CD14-positive monocyte (primary cell): ENCODE measurements at regions not wholly inside any gene's neighbourhood (a gene's known extent, or its start where the extent isn't known, plus 50 kb on each side); places are given as distances from the start of the nearest gene placed in this dataset.

Experiments
- DNase-seq, 3 donors: peaks; one replicate each; pipeline ENCODE4 v3.0.0-alpha.2; 2011 to 2022
- H2AFZ ChIP-seq: 2 replicates; pipeline ENCODE4 v1.6.0; 2012; ENCODE audit warnings: mild to moderate bottlenecking, low read depth, low read length, inconsistent platforms; ENCODE audit not compliant: insufficient read depth, poor library complexity, severe bottlenecking
- H3K27ac ChIP-seq, 2 donors: 1 replicate in 1 of 2; 2 replicates in 1 of 2; pipeline ENCODE4 v1.5.1; 2012 to 2013; ENCODE audit warnings: low read length in 2 of 2, control low read depth in 1 of 2, inconsistent platforms in 1 of 2, low read depth in 1 of 2, mild to moderate bottlenecking in 1 of 2
- H3K27me3 ChIP-seq, 2 donors: one replicate each; pipeline versions ENCODE4 v1.6.0 to v1.6.1; 2011 to 2013; ENCODE audit warnings: low read length in 2 of 2; ENCODE audit not compliant: control insufficient read depth in 2 of 2, insufficient read depth in 2 of 2
- H3K36me3 ChIP-seq, 2 donors: replicated peaks in 1 of 2; 1 replicate in 1 of 2; 2 replicates in 1 of 2; pipeline versions ENCODE4 v1.5.1 to v1.6.1; 2012 to 2013; ENCODE audit warnings: low read length in 2 of 2, control low read depth in 1 of 2, inconsistent platforms in 1 of 2, mild to moderate bottlenecking in 1 of 2; ENCODE audit not compliant: insufficient read depth in 2 of 2, control insufficient read depth in 1 of 2
- H3K4me1 ChIP-seq, 2 donors: 1 replicate in 1 of 2; 2 replicates in 1 of 2; pipeline versions ENCODE4 v1.5.1 to v1.6.1; 2012 to 2013; ENCODE audit warnings: low read length in 2 of 2, control low read depth in 1 of 2, inconsistent platforms in 1 of 2, mild to moderate bottlenecking in 1 of 2, moderate library complexity in 1 of 2; ENCODE audit not compliant: insufficient read depth in 2 of 2, control insufficient read depth in 1 of 2
- H3K4me2 ChIP-seq: replicated peaks from 2 replicates; pipeline ENCODE3; 2012; ENCODE audit warnings: low read length, moderate library complexity, mild to moderate bottlenecking; ENCODE audit not compliant: poor library complexity, severe bottlenecking; ENCODE audit errors: extremely low read depth
- H3K4me3 ChIP-seq, 3 experiments: fragments of 200-600 bp in 1 of 3; sonication (generic) in 1 of 3; replicated peaks in 1 of 3; 1 replicate in 2 of 3; 2 replicates in 1 of 3; pipeline ENCODE4 v1.5.1; 2011 to 2013; ENCODE audit warnings: low read length in 3 of 3, mild to moderate bottlenecking in 3 of 3, control low read depth in 2 of 3, low read depth in 2 of 3, inconsistent platforms in 1 of 3, moderate library complexity in 1 of 3
- H3K79me2 ChIP-seq: 2 replicates; pipeline ENCODE4 v1.6.0; 2012; ENCODE audit warnings: mild to moderate bottlenecking, control low read depth, inconsistent platforms, low read length, moderate library complexity; ENCODE audit not compliant: insufficient read depth
- H3K9ac ChIP-seq: 2 replicates; pipeline ENCODE4 v1.6.0; 2017; ENCODE audit warnings: low read length, mild to moderate bottlenecking; ENCODE audit not compliant: insufficient read depth, poor library complexity, severe bottlenecking
- H3K9me3 ChIP-seq, 2 donors: replicated peaks in 1 of 2; 1 replicate in 1 of 2; 2 replicates in 1 of 2; pipeline versions ENCODE4 v1.5.1 to v1.6.1; 2012 to 2013; ENCODE audit warnings: low read length in 2 of 2, control low read depth in 1 of 2; ENCODE audit not compliant: control insufficient read depth in 1 of 2, insufficient read depth in 1 of 2
- H4K20me1 ChIP-seq: 2 replicates; pipeline ENCODE4 v1.6.0; 2012; ENCODE audit warnings: mild to moderate bottlenecking, low read length, control low read depth, moderate library complexity; ENCODE audit not compliant: insufficient read depth
- H3K27ac Mint-ChIP-seq, 7 donors: one replicate each; pipeline ENCODE4 v1.8.0; 2020; ENCODE audit warnings: mild to moderate bottlenecking in 7 of 7, mixed read lengths in 7 of 7, moderate library complexity in 6 of 7, inconsistent platforms in 2 of 7
- H3K27me3 Mint-ChIP-seq, 3 donors: one replicate each; pipeline ENCODE4 v1.8.0; 2021 to 2022; ENCODE audit warnings: low read depth in 3 of 3, mild to moderate bottlenecking in 3 of 3, mixed read lengths in 3 of 3, moderate library complexity in 3 of 3, inconsistent platforms in 1 of 3
- H3K36me3 Mint-ChIP-seq, 2 donors: one replicate each; pipeline ENCODE4 v1.8.0; 2020; ENCODE audit warnings: mixed read lengths in 2 of 2, inconsistent platforms in 1 of 2, mild to moderate bottlenecking in 1 of 2
- H3K4me1 Mint-ChIP-seq: one replicate; pipeline ENCODE4 v1.8.0; 2020; ENCODE audit warnings: mild to moderate bottlenecking, mixed read lengths
- H3K4me3 Mint-ChIP-seq, 2 donors: one replicate each; pipeline ENCODE4 v1.8.0; 2020; ENCODE audit warnings: mild to moderate bottlenecking in 2 of 2, mixed read lengths in 2 of 2, moderate library complexity in 1 of 2
- H3K9me3 Mint-ChIP-seq, 7 donors: one replicate each; pipeline ENCODE4 v1.8.0; 2020 to 2022; ENCODE audit warnings: mixed read lengths in 7 of 7, mild to moderate bottlenecking in 6 of 7, moderate library complexity in 6 of 7, inconsistent platforms in 2 of 7
- CTCF ChIP-seq: fragments of 200-600 bp; IDR thresholded peaks from one replicate; pipeline ENCODE4 v1.8.0; 2022; ENCODE audit warnings: antibody characterized with exemption, mild to moderate bottlenecking
- WGBS: methylation state at CpG from one replicate; pipeline ENCODE4 v1.1.5; 2013; ENCODE audit warnings: missing lambda C conversion rate; ENCODE audit not compliant: insufficient coverage; 5-methylcytosine and 5-hydroxymethylcytosine counted together
- intact Hi-C, 2 donors: fragments of 100-400 bp; cut with micrococcal nuclease; formaldehyde crosslinking; loops; one replicate each; pipeline versions ENCODE4 v1.15.0 to v1.15.1; 2023

- no CpG with 5 or more reads among the region's 1 CpG for WGBS
- no peak overlapping the region for H2AFZ ChIP-seq
- intact Hi-C loops: no loop called here
Observed at GRCh38 chr6:153553627-153554026, 422.5 kb upstream of the RGS17 start.

DNA sequence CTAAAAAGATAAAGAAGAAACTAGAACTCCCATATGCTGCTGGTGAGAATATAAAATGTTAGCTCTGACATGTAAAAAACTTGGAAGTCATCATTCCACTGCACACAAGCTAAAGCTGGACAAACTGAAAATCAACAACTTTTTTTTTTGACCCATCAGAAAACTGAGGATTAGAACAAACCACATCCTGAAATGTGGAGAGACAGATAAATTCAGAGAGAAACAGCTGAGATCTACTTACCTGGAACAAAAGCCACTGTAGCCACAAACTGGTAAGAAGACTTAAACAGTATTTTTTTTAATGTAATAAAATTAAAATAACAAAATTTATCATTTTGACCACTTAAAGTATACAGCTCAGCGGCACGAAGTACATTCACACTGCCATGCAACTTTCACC is 408.5 kb upstream of the RGS17 start:
- Histone ChIP-seq H3K27me3 (no peaks in the 10 kb centered on the region), H3K36me3 (no peaks in the 10 kb centered on the region), H2AFZ (no peak overlapping the region), H3K9me3 (peaks cover 0 to 8% of the 10 kb centered on the region in 2 donors), H3K4me3 (no peak overlapping the region), H3K79me2 (no peaks in the 10 kb centered on the region), H4K20me1 (no peaks in the 10 kb centered on the region), H3K27ac (no peak overlapping the region), H3K9ac (no peak overlapping the region), H3K4me1 (no peaks in the 10 kb centered on the region), H3K4me2 (no peak overlapping the region)
- H3K36me3 Mint-ChIP-seq: no peaks in the 10 kb centered on the region
- no peak for TF ChIP-seq CTCF
- no peaks in the 10 kb centered on the region for H3K27me3 Mint-ChIP-seq
- no peak overlapping the region for H3K4me3 Mint-ChIP-seq
- H3K4me1 Mint-ChIP-seq: no peaks in the 10 kb centered on the region
- peaks cover 4 to 16% (median 9%) of the 10 kb centered on the region in 7 donors for H3K9me3 Mint-ChIP-seq
- WGBS: 13% methylated on average over 2 of the region's 2 CpGs
- H3K27ac Mint-ChIP-seq: no peak overlapping the region
- DNase-seq: no peak
- intact Hi-C loops: no loop called here

More at GRCh38 chr6:153553627-153554026, 422.5 kb upstream of the RGS17 start:
- H3K27me3 ChIP-seq: no peaks in the 10 kb centered on the region
- H3K36me3 ChIP-seq: no peaks in the 10 kb centered on the region
- Mint-ChIP-seq H3K4me3 (no peak overlapping the region), H3K27ac (no peak overlapping the region), H3K4me1 (no peaks in the 10 kb centered on the region), H3K27me3 (peaks cover 0 to 4% (median 0%) of the 10 kb centered on the region in 3 donors), H3K9me3 (peaks cover 0 to 3% (median 0%) of the 10 kb centered on the region in 7 donors), H3K36me3 (no peaks in the 10 kb centered on the region)
- no peak for TF ChIP-seq CTCF
- no peaks in the 10 kb centered on the region for H3K4me1 ChIP-seq
- H4K20me1 ChIP-seq: no peaks in the 10 kb centered on the region
- H3K9ac ChIP-seq: no peak overlapping the region
- H3K9me3 ChIP-seq: no peaks in the 10 kb centered on the region
- no peak overlapping the region for H3K4me3 ChIP-seq
- DNase-seq: no peak
- H3K27ac ChIP-seq: no peak overlapping the region
- no peaks in the 10 kb centered on the region for H3K79me2 ChIP-seq
- H3K4me2 ChIP-seq: no peak overlapping the region
